ENCODE measurements at regions not wholly inside any gene's neighbourhood (a gene's known extent, or its start where the extent isn't known, plus 50 kb on each side); places are given as distances from the start of the nearest gene placed in this dataset.

- Mint-ChIP-seq H3K9me3 (ENCODE audit: unreplicated experiment) (no peaks in the 10 kb centered on the region), H3K4me1 (ENCODE audit: insufficient read depth, unreplicated experiment) (no peaks in the 10 kb centered on the region), H3K36me3 (ENCODE audit: insufficient read depth, unreplicated experiment) (no peaks in the 10 kb centered on the region), H3K4me3 (ENCODE audit: unreplicated experiment) (no peak overlapping the region), H3K27me3 (ENCODE audit: insufficient read depth, unreplicated experiment) (no peaks in the 10 kb centered on the region), H3K27ac (ENCODE audit: low read depth, unreplicated experiment) (no peak overlapping the region)
- ChIA-PET POLR2A (no interaction called here), CTCF (interaction anchor here (0.5 kb wide), 1 partner anchor 38 kb away, joined by 3 read pairs; no protein-coding TSS in a partner anchor)
- no TSS peak for BruUV-seq (replicated peaks)
- DNase-seq (ENCODE audit: unreplicated experiment): no peak
- no peak for TF ChIP-seq CTCF (IDR thresholded peaks at IDR 0.05; ENCODE audit: unreplicated experiment)
- intact Hi-C loops (cut with micrococcal nuclease): no loop called here
These were observed 90.9 kb upstream of the SPRY1 start for GRCh38 chr4:123305736-123306135.

- Mint-ChIP-seq H3K4me3 (ENCODE audit: unreplicated experiment) (no peak overlapping the region), H3K36me3 (ENCODE audit: insufficient read depth, unreplicated experiment) (no peaks in the 10 kb centered on the region), H3K27me3 (ENCODE audit: insufficient read depth, unreplicated experiment) (no peaks in the 10 kb centered on the region), H3K4me1 (ENCODE audit: insufficient read depth, unreplicated experiment) (no peaks in the 10 kb centered on the region), H3K27ac (ENCODE audit: low read depth, unreplicated experiment) (no peak overlapping the region), H3K9me3 (ENCODE audit: unreplicated experiment) (no peaks in the 10 kb centered on the region)
- POLR2A ChIA-PET: interaction anchor here (0.5 kb wide), 1 partner anchor 11 kb away, joined by 3 read pairs; no protein-coding TSS in a partner anchor
- no peak for DNase-seq (ENCODE audit: unreplicated experiment)
- TF ChIP-seq CTCF (IDR thresholded peaks at IDR 0.05; ENCODE audit: unreplicated experiment): no peak
- CTCF ChIA-PET: interaction anchor here (0.5 to 1.1 kb wide), 3 partner anchors 8 to 883 kb away, joined by 3 read pairs; no protein-coding TSS in a partner anchor
- BruUV-seq (replicated peaks): no TSS peak
- intact Hi-C loops (cut with micrococcal nuclease): no loop called here
These were observed 89.8 kb upstream of the SPRY1 start for GRCh38 chr4:123306769-123307168.

DNA sequence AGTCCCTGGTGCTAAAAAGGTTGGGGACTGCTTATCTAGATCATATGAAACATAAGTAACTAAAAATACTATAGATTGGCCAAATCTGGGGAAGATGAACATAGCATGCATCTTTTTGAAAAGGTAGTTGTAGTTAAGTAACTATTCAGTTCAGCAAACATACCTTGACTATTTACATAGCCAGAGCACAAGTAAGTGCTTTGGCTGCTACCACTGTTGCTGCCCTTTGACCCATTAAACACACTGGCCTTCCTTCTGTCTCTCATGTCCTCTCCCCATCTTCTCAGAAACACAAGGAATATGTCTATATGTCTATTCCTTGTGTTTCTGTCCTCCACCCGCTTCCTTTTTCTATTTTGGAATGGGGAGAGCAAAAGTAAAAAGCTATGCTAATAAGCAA is 87.9 kb upstream of the SPRY1 start:
- TF ChIP-seq CTCF (IDR thresholded peaks at IDR 0.05; ENCODE audit: unreplicated experiment): no peak
- H3K36me3 Mint-ChIP-seq (ENCODE audit: insufficient read depth, unreplicated experiment): no peaks in the 10 kb centered on the region
- no peaks in the 10 kb centered on the region for H3K9me3 Mint-ChIP-seq (ENCODE audit: unreplicated experiment)
- H3K27me3 Mint-ChIP-seq (ENCODE audit: insufficient read depth, unreplicated experiment): no peaks in the 10 kb centered on the region
- CTCF ChIA-PET: no interaction called here
- H3K27ac Mint-ChIP-seq (ENCODE audit: low read depth, unreplicated experiment): no peak overlapping the region
- H3K4me1 Mint-ChIP-seq (ENCODE audit: insufficient read depth, unreplicated experiment): no peaks in the 10 kb centered on the region
- POLR2A ChIA-PET: no interaction called here
- no TSS peak for BruUV-seq (replicated peaks)
- no peak for DNase-seq (ENCODE audit: unreplicated experiment)
- intact Hi-C loops (cut with micrococcal nuclease): no loop called here
- no peak overlapping the region for H3K4me3 Mint-ChIP-seq (ENCODE audit: unreplicated experiment)

DNA sequence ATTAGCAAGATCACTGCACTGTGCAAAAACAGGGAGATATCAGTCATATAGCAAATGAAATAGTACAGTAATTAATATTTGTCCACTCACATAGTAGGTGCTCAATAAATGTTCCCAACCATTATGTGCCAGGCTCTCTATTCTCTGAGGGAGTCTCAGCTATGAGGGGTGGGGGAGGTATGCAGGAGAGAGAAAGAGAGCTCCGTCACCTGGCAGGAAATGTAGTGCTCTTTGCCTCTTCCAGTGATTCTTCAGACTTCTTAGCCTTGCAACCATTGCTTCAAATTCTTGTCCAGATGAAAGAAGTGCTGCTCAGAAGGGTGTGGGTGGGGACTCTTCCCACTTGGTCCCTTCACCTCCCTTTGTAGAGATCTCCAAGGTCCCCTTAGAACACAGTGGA is 84.5 kb upstream of the SPRY1 start:
- H3K4me1 Mint-ChIP-seq (ENCODE audit: insufficient read depth, unreplicated experiment): no peaks in the 10 kb centered on the region
- H3K27me3 Mint-ChIP-seq (ENCODE audit: insufficient read depth, unreplicated experiment): no peaks in the 10 kb centered on the region
- TF ChIP-seq CTCF (IDR thresholded peaks at IDR 0.05; ENCODE audit: unreplicated experiment): no peak
- ChIA-PET POLR2A (no interaction called here), CTCF (interaction anchor here (0.7 kb wide), 1 partner anchor 76 kb away, joined by 4 read pairs; no protein-coding TSS in a partner anchor)
- no peak overlapping the region for H3K4me3 Mint-ChIP-seq (ENCODE audit: unreplicated experiment)
- H3K9me3 Mint-ChIP-seq (ENCODE audit: unreplicated experiment): no peaks in the 10 kb centered on the region
- no TSS peak for BruUV-seq (replicated peaks)
- H3K36me3 Mint-ChIP-seq (ENCODE audit: insufficient read depth, unreplicated experiment): no peaks in the 10 kb centered on the region
- DNase-seq (ENCODE audit: unreplicated experiment): no peak
- intact Hi-C loops (cut with micrococcal nuclease): no loop called here
- no peak overlapping the region for H3K27ac Mint-ChIP-seq (ENCODE audit: low read depth, unreplicated experiment)

Data from MCF 10A (cell line).